ENCODE measurements at regions not wholly inside any gene's neighbourhood (a gene's known extent, or its start where the extent isn't known, plus 50 kb on each side); places are given as distances from the start of the nearest gene placed in this dataset.

- TF ChIP-seq CTCF (IDR thresholded peaks at IDR 0.05) = no peak
- no peak for TF ChIP-seq POLR2A (IDR thresholded peaks at IDR 0.05)
These were observed 495.7 kb upstream of the TCF4 start for GRCh38 chr18:56083523-56084287.
